ENCODE measurements at regions not wholly inside any gene's neighbourhood (a gene's known extent, or its start where the extent isn't known, plus 50 kb on each side); places are given as distances from the start of the nearest gene placed in this dataset.

- Histone ChIP-seq H3K27ac (no peak overlapping the region), H3K4me1 (no peaks in the 10 kb centered on the region), H3K9me3 (no peaks in the 10 kb centered on the region), H3K36me3 (no peaks in the 10 kb centered on the region), H3K4me3 (no peak overlapping the region), H3K27me3 (no peaks in the 10 kb centered on the region)
- no peak for TF ChIP-seq POLR2A (IDR thresholded peaks at IDR 0.05)
- TF ChIP-seq EP300 (IDR thresholded peaks at IDR 0.05), result no peak
- TF ChIP-seq POLR2AphosphoS5 (IDR thresholded peaks at IDR 0.05), result no peak
- no peak for TF ChIP-seq CTCF (IDR thresholded peaks at IDR 0.05)
- ATAC-seq, result no peak
- WGBS, 2 donors (ENCODE audit: low coverage in 1 of 2), result no CpG with 5 or more reads among the region's 1 CpG
Measured at GRCh38 chrX:116605576-116605975, 142.8 kb upstream of the CT83 start.

- no peak for TF ChIP-seq POLR2A (IDR thresholded peaks at IDR 0.05)
- no peak for TF ChIP-seq EP300 (IDR thresholded peaks at IDR 0.05)
- TF ChIP-seq CTCF (IDR thresholded peaks at IDR 0.05), result no peak
- TF ChIP-seq POLR2AphosphoS5 (IDR thresholded peaks at IDR 0.05), result no peak
- 67 to 71% methylated on average over 1 of the region's 1 CpG for WGBS, 2 donors (ENCODE audit: low coverage in 1 of 2)
- no peak overlapping the region for H3K4me3 ChIP-seq
- ATAC-seq, result no peak
- H3K27ac ChIP-seq, result no peak overlapping the region
- H3K9me3 ChIP-seq, result no peaks in the 10 kb centered on the region
- H3K27me3 ChIP-seq, result no peaks in the 10 kb centered on the region
- H3K36me3 ChIP-seq, result no peaks in the 10 kb centered on the region
- no peaks in the 10 kb centered on the region for H3K4me1 ChIP-seq
Measured at GRCh38 chrX:116596010-116596409, 133.2 kb upstream of the CT83 start.

Small RNA genes lying in the stretch of these regions (small RNA-seq; reads per million reads assigned to genes)
- 0 reads per million in 4 donors for gene RNU6-1323P
